Activated CD4-positive, alpha-beta T cell treated with anti-CD3 and anti-CD28 coated beads, Interleukin-2, amount 50 U/mL, for 16 hours (primary cell): ENCODE measurements at regions not wholly inside any gene's neighbourhood (a gene's known extent, or its start where the extent isn't known, plus 50 kb on each side); places are given as distances from the start of the nearest gene placed in this dataset.

Experiments
- DNase-seq: peaks from one replicate; pipeline ENCODE4 v3.0.0-alpha.2; 2020

- no peak for DNase-seq
These were observed 206.5 kb upstream of the KRR1 start for GRCh38 chr12:75717902-75718301.

- no peak for DNase-seq
These were observed 205.0 kb upstream of the KRR1 start for GRCh38 chr12:75716291-75717025.

- DNase-seq: no peak
These were observed 204.3 kb upstream of the KRR1 start for GRCh38 chr12:75715682-75716081.

GRCh38 chr12:75715323-75715644 is 203.9 kb upstream of the KRR1 start:
- DNase-seq: no peak

- no peak for DNase-seq
These were observed 203.3 kb upstream of the KRR1 start for GRCh38 chr12:75714462-75715322.

- peak; percentile 44 for DNase-seq
These were observed 202.0 kb upstream of the KRR1 start for GRCh38 chr12:75713434-75713833.

- no peak for DNase-seq
These were observed 200.8 kb upstream of the KRR1 start for GRCh38 chr12:75712223-75712622.

GRCh38 chr12:75711271-75711670 is 199.9 kb upstream of the KRR1 start:
- DNase-seq: no peak

GRCh38 chr12:75710361-75711069 is 199.1 kb upstream of the KRR1 start:
- DNase-seq: no peak

- DNase-seq: no peak
These were observed 198.1 kb upstream of the KRR1 start for GRCh38 chr12:75709503-75709902.

- DNase-seq: no peak
These were observed 197.4 kb upstream of the KRR1 start for GRCh38 chr12:75708802-75709201.

- DNase-seq: no peak
These were observed 196.6 kb upstream of the KRR1 start for GRCh38 chr12:75707983-75708382.

- no peak for DNase-seq
These were observed 195.6 kb upstream of the KRR1 start for GRCh38 chr12:75706786-75707605.

- DNase-seq: no peak
These were observed 194.6 kb upstream of the KRR1 start for GRCh38 chr12:75705749-75706711.

GRCh38 chr12:75704664-75705063 is 193.3 kb upstream of the KRR1 start:
- DNase-seq: no peak

- DNase-seq: no peak
These were observed 192.8 kb upstream of the KRR1 start for GRCh38 chr12:75704208-75704607.

GRCh38 chr12:75703131-75703530 is 191.7 kb upstream of the KRR1 start:
- no peak for DNase-seq

- DNase-seq: no peak
These were observed 191.2 kb upstream of the KRR1 start for GRCh38 chr12:75702477-75703093.

- DNase-seq: no peak
These were observed 190.4 kb upstream of the KRR1 start for GRCh38 chr12:75701859-75702258.

GRCh38 chr12:75699728-75700496 is 188.5 kb upstream of the KRR1 start:
- no peak for DNase-seq
